Stimulated activated CD4-positive, alpha-beta T cell treated with anti-CD3 and anti-CD28 coated beads, TNF-alpha, amount 100 ng/mL, for 1 hour (primary cell): ENCODE measurements at regions not wholly inside any gene's neighbourhood (a gene's known extent, or its start where the extent isn't known, plus 50 kb on each side); places are given as distances from the start of the nearest gene placed in this dataset.
"Not testable (repeated sequence)": the region's sequence is repeated elsewhere in the genome, so short reads cannot be mapped to it uniquely, and the experiment has no call there.

Experiments used
- DNase-seq, 3 donors: peaks; one replicate each; pipeline ENCODE4 v3.0.0-alpha.2; 2020; ENCODE audit warnings: low read depth in 3 of 3, low spot score in 1 of 3

- no peak for DNase-seq
Measured at GRCh38 chr18:70931942-70932814, 643.3 kb downstream of the SOCS6 start.

GRCh38 chr18:70920840-70921374, 632.1 kb downstream of the SOCS6 start:
- no peak for DNase-seq

GRCh38 chr18:70907673-70908072, 618.8 kb downstream of the SOCS6 start:
- no peak for DNase-seq

GRCh38 chr18:70892381-70892780, 603.5 kb downstream of the SOCS6 start:
- no peak for DNase-seq

- DNase-seq = no peak
Measured at GRCh38 chr18:70870292-70870691, 581.4 kb downstream of the SOCS6 start.

- DNase-seq = no peak
Measured at GRCh38 chr18:70848329-70848728, 559.5 kb downstream of the SOCS6 start.

GRCh38 chr18:70840649-70841048, 551.8 kb downstream of the SOCS6 start:
- DNase-seq = no peak

- no peak for DNase-seq
Measured at GRCh38 chr18:70827632-70828031, 538.8 kb downstream of the SOCS6 start.

GRCh38 chr18:70826571-70826970, 537.7 kb downstream of the SOCS6 start:
- DNase-seq = no peak

GRCh38 chr18:70822691-70823090, 533.8 kb downstream of the SOCS6 start:
- DNase-seq = no peak

- no peak for DNase-seq
Measured at GRCh38 chr18:70822117-70822516, 533.3 kb downstream of the SOCS6 start.

GRCh38 chr18:70808481-70809056, 519.7 kb downstream of the SOCS6 start:
- DNase-seq = no peak

GRCh38 chr18:70781860-70782453, 493.1 kb downstream of the SOCS6 start:
- DNase-seq = peak; percentile 25 to 30 (median 29)

GRCh38 chr18:70766254-70766653, 477.4 kb downstream of the SOCS6 start:
- not testable (repeated sequence) for DNase-seq

- no peak for DNase-seq
Measured at GRCh38 chr18:70762812-70763211, 474.0 kb downstream of the SOCS6 start.

- DNase-seq = no peak
Measured at GRCh38 chr18:70758780-70759179, 469.9 kb downstream of the SOCS6 start.

GRCh38 chr18:70754486-70754885, 465.6 kb downstream of the SOCS6 start:
- no peak for DNase-seq

- DNase-seq = no peak
Measured at GRCh38 chr18:70732916-70733315, 444.1 kb downstream of the SOCS6 start.

GRCh38 chr18:70732188-70732587, 443.3 kb downstream of the SOCS6 start:
- DNase-seq = no peak

GRCh38 chr18:70720607-70721006, 431.8 kb downstream of the SOCS6 start:
- no peak for DNase-seq

- no peak for DNase-seq
Measured at GRCh38 chr18:70709720-70710119, 420.9 kb downstream of the SOCS6 start.

GRCh38 chr18:70709144-70709543, 420.3 kb downstream of the SOCS6 start:
- DNase-seq = no peak
